ENCODE measurements at regions not wholly inside any gene's neighbourhood (a gene's known extent, or its start where the extent isn't known, plus 50 kb on each side); places are given as distances from the start of the nearest gene placed in this dataset.

GRCh38 chr1:186620566-186621350, 59.5 kb downstream of the PTGS2 start:
- DNase-seq = no peak

GRCh38 chr1:186618401-186619170, 61.6 kb downstream of the PTGS2 start:
- peak; percentile 3 for DNase-seq

GRCh38 chr1:186617926-186618325, 62.3 kb downstream of the PTGS2 start:
- DNase-seq = no peak

GRCh38 chr1:186616511-186616910, 63.7 kb downstream of the PTGS2 start:
- DNase-seq = no peak

GRCh38 chr1:186615332-186615731, 64.9 kb downstream of the PTGS2 start:
- DNase-seq = no peak

GRCh38 chr1:186611156-186611555, 69.1 kb downstream of the PTGS2 start:
- DNase-seq = no peak

- DNase-seq = no peak
These were observed 71.0 kb downstream of the PTGS2 start for GRCh38 chr1:186609183-186609582.

- no peak for DNase-seq
These were observed 74.4 kb downstream of the PTGS2 start for GRCh38 chr1:186605762-186606350.

- no peak for DNase-seq
These were observed 84.3 kb downstream of the PTGS2 start for GRCh38 chr1:186595969-186596368.

- DNase-seq = no peak
These were observed 101.8 kb downstream of the PTGS2 start for GRCh38 chr1:186578325-186579016.

GRCh38 chr1:186577633-186578032, 102.6 kb downstream of the PTGS2 start:
- DNase-seq = no peak

- DNase-seq = no peak
These were observed 103.0 kb downstream of the PTGS2 start for GRCh38 chr1:186577216-186577615.

- no peak for DNase-seq
These were observed 104.9 kb downstream of the PTGS2 start for GRCh38 chr1:186575348-186575747.

GRCh38 chr1:186574926-186575325, 105.3 kb downstream of the PTGS2 start:
- no peak for DNase-seq

- no peak for DNase-seq
These were observed 107.7 kb downstream of the PTGS2 start for GRCh38 chr1:186572509-186572908.

- no peak for DNase-seq
These were observed 108.5 kb downstream of the PTGS2 start for GRCh38 chr1:186571771-186572170.

GRCh38 chr1:186569856-186570255, 108.9 kb upstream of the PDC start:
- DNase-seq = no peak

GRCh38 chr1:186568221-186568620, 107.3 kb upstream of the PDC start:
- DNase-seq = no peak

- DNase-seq = no peak
These were observed 105.4 kb upstream of the PDC start for GRCh38 chr1:186566140-186566855.

GRCh38 chr1:186564582-186564981, 103.7 kb upstream of the PDC start:
- no peak for DNase-seq

GRCh38 chr1:186559601-186560116, 98.7 kb upstream of the PDC start:
- DNase-seq = no peak

GRCh38 chr1:186557147-186557777, 96.3 kb upstream of the PDC start:
- DNase-seq = no peak
